ENCODE measurements at regions not wholly inside any gene's neighbourhood (a gene's known extent, or its start where the extent isn't known, plus 50 kb on each side); places are given as distances from the start of the nearest gene placed in this dataset.

DNA sequence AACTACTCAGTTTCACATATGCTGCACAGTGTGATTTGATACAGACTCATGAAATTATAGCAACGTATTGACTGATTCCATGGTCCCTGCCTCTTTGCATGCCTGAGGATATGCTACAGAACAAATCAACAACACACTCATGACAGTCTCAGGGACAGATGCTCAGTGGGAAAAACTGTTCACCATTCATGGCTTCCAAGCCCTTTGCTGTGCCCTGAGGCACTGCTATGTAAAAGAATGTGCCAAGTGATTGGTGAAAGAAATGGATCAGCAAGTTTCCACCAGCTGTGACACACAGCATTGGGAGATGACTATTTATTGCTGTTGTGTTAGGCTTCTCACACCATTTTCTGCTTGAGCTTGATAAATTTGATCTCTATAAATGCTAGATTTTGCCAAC is 825.6 kb upstream of the INTU start:
- TF ChIP-seq, protein P1, sequence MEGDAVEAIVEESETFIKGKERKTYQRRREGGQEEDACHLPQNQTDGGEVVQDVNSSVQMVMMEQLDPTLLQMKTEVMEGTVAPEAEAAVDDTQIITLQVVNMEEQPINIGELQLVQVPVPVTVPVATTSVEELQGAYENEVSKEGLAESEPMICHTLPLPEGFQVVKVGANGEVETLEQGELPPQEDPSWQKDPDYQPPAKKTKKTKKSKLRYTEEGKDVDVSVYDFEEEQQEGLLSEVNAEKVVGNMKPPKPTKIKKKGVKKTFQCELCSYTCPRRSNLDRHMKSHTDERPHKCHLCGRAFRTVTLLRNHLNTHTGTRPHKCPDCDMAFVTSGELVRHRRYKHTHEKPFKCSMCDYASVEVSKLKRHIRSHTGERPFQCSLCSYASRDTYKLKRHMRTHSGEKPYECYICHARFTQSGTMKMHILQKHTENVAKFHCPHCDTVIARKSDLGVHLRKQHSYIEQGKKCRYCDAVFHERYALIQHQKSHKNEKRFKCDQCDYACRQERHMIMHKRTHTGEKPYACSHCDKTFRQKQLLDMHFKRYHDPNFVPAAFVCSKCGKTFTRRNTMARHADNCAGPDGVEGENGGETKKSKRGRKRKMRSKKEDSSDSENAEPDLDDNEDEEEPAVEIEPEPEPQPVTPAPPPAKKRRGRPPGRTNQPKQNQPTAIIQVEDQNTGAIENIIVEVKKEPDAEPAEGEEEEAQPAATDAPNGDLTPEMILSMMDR (IDR thresholded peaks at IDR 0.05; ENCODE audit: control extremely low read depth, extremely low read depth) = no peak
- 68 to 74% methylated on average over 1 of the region's 1 CpG for WGBS, 2 donors
- H3K36me3 ChIP-seq (ENCODE audit: control insufficient read depth in 4 of 4, insufficient read depth in 4 of 4, low read length in 4 of 4) = no peaks in the 10 kb centered on the region

DNA sequence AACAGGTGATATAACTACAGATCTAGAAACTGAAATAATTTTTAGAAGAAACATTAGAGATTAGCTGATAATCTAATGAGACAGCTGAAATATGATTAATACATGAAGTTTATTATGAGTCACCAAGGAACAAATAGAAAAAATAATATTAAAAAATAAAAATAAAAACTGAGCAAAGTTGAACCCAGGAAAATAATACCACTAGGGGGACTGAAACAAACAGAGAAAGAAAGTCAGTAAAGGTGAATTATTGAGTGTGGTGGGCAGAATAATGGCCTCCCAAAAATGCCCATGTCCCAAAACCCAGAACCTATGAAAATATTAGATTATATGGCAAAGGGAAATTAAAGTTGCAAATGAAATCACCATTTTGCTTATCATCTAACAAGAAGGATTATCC is 820.7 kb upstream of the INTU start:
- ATAC-seq (ENCODE audit: insufficient read depth, low FRiP score) = no peak
- Histone ChIP-seq H3K9ac (ENCODE audit: insufficient read depth in 1 of 2, low read length in 2 of 2) (no peak overlapping the region), H3K27me3 (ENCODE audit: control insufficient read depth in 3 of 3, insufficient read depth in 3 of 3, low read length in 2 of 3) (no peaks in the 10 kb centered on the region), H3K9me3 (ENCODE audit: control insufficient read depth in 4 of 4, insufficient read depth in 3 of 4, low read length in 3 of 4) (no peaks in the 10 kb centered on the region), H3K4me3 (no peak overlapping the region), H3K27ac (ENCODE audit: low read depth in 1 of 2, low read length in 1 of 2) (no peak overlapping the region), H3K36me3 (ENCODE audit: control insufficient read depth in 4 of 4, insufficient read depth in 4 of 4, low read length in 4 of 4) (no peaks in the 10 kb centered on the region), H3K4me1 (ENCODE audit: control insufficient read depth in 5 of 5, insufficient read depth in 5 of 5, low read length in 5 of 5) (peaks cover 0 to 9% (median 0%) of the 10 kb centered on the region in 5 donors)
- no peak for DNase-seq
- TF ChIP-seq, protein P1 (IDR thresholded peaks at IDR 0.05; ENCODE audit: control extremely low read depth, extremely low read depth) = no peak

More for the DNA sequence above, 825.6 kb upstream of the INTU start:
- no peak overlapping the region for H3K9ac ChIP-seq (ENCODE audit: insufficient read depth in 1 of 2, low read length in 2 of 2)
- no peak for ATAC-seq (ENCODE audit: insufficient read depth, low FRiP score)
- H3K27ac ChIP-seq (ENCODE audit: low read depth in 1 of 2, low read length in 1 of 2) = no peak overlapping the region
- no peak for DNase-seq
- no peaks in the 10 kb centered on the region for H3K27me3 ChIP-seq (ENCODE audit: control insufficient read depth in 3 of 3, insufficient read depth in 3 of 3, low read length in 2 of 3)
- H3K4me3 ChIP-seq = no peak overlapping the region
- H3K9me3 ChIP-seq (ENCODE audit: control insufficient read depth in 4 of 4, insufficient read depth in 3 of 4, low read length in 3 of 4) = no peaks in the 10 kb centered on the region
- H3K4me1 ChIP-seq (ENCODE audit: control insufficient read depth in 5 of 5, insufficient read depth in 5 of 5, low read length in 5 of 5) = peaks cover 0 to 10% (median 0%) of the 10 kb centered on the region in 5 donors

DNA sequence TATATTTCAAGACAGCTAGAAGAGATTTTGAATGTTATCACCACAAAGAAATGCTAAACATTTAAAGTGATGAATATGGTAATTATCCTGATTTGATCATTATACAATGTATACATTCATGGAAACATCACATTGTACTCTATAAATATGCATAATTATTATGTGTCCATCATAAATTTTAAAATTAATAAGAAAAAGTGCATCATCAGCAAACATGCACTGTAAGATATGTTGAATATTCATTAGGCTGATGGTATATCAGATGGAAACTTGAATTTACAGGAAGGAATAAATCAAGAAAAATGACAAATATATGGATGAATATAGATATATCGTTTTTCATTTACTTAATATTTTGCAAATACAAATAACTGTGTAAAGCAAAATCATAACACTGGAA is 812.1 kb upstream of the INTU start:
- H3K4me1 ChIP-seq (ENCODE audit: control insufficient read depth in 5 of 5, insufficient read depth in 5 of 5, low read length in 5 of 5) = no peaks in the 10 kb centered on the region
- no peak overlapping the region for H3K4me3 ChIP-seq
- TF ChIP-seq, protein P1 (IDR thresholded peaks at IDR 0.05; ENCODE audit: control extremely low read depth, extremely low read depth) = no peak
- 82 to 89% methylated on average over 1 of the region's 1 CpG for WGBS, 2 donors
- H3K9ac ChIP-seq (ENCODE audit: insufficient read depth in 1 of 2, low read length in 2 of 2) = no peak overlapping the region
- H3K27ac ChIP-seq (ENCODE audit: low read depth in 1 of 2, low read length in 1 of 2) = no peak overlapping the region
- no peaks in the 10 kb centered on the region for H3K36me3 ChIP-seq (ENCODE audit: control insufficient read depth in 4 of 4, insufficient read depth in 4 of 4, low read length in 4 of 4)
- DNase-seq = no peak
- no peak for ATAC-seq (ENCODE audit: insufficient read depth, low FRiP score)
- H3K27me3 ChIP-seq (ENCODE audit: control insufficient read depth in 3 of 3, insufficient read depth in 3 of 3, low read length in 2 of 3) = no peaks in the 10 kb centered on the region
- peaks cover 0 to 6% (median 1%) of the 10 kb centered on the region in 4 donors for H3K9me3 ChIP-seq (ENCODE audit: control insufficient read depth in 4 of 4, insufficient read depth in 3 of 4, low read length in 3 of 4)

DNA sequence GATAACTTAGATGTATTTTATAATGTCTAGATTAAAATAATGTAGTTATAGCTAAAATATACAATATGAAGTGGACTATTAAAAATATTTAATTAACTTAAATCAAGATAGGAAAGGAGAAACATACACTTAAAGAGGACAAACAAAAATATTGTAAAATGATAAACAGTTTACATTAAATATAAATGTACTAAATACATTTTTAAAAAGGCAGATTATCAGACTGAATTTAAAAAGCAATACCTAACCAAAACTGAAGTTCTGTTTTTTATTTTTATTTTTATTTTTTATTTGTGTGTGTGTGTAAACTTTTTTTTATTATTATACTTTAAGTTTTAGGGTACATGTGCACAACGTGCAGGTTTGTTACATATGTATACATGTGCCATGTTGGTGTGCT is 811.6 kb upstream of the INTU start:
- H3K27me3 ChIP-seq (ENCODE audit: control insufficient read depth in 3 of 3, insufficient read depth in 3 of 3, low read length in 2 of 3) = no peaks in the 10 kb centered on the region
- WGBS, 2 donors = 89 to 94% methylated on average over 1 of the region's 1 CpG
- H3K4me1 ChIP-seq (ENCODE audit: control insufficient read depth in 5 of 5, insufficient read depth in 5 of 5, low read length in 5 of 5) = no peaks in the 10 kb centered on the region
- DNase-seq (no peak), ATAC-seq (ENCODE audit: insufficient read depth, low FRiP score) (no peak)
- no peak overlapping the region for H3K4me3 ChIP-seq
- H3K36me3 ChIP-seq (ENCODE audit: control insufficient read depth in 4 of 4, insufficient read depth in 4 of 4, low read length in 4 of 4) = no peaks in the 10 kb centered on the region
- H3K27ac ChIP-seq (ENCODE audit: low read depth in 1 of 2, low read length in 1 of 2) = no peak overlapping the region
- TF ChIP-seq, protein P1 (IDR thresholded peaks at IDR 0.05; ENCODE audit: control extremely low read depth, extremely low read depth) = no peak
- no peak overlapping the region for H3K9ac ChIP-seq (ENCODE audit: insufficient read depth in 1 of 2, low read length in 2 of 2)
- H3K9me3 ChIP-seq (ENCODE audit: control insufficient read depth in 4 of 4, insufficient read depth in 3 of 4, low read length in 3 of 4) = peaks cover 0 to 6% (median 1%) of the 10 kb centered on the region in 4 donors

Measured in lung (tissue), 11 donors.